ENCODE measurements at regions not wholly inside any gene's neighbourhood (a gene's known extent, or its start where the extent isn't known, plus 50 kb on each side); places are given as distances from the start of the nearest gene placed in this dataset.

DNA sequence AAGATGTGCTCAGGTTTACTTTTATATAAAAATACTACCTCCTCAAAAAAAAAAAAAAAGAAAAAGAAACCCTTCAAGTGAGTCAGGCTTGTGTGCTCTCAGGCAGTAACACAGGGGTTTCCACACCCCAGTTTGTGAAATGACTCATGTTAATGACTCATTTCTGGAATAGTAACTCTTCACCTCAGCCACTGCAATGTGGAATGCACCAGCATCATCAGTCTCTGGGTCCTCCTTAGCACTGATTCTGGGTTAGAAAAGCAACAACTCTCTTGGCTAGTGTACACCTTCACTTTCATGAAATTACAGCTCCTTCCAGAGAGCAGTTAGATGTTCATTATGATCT is 110.6 kb downstream of the EMX2 start (continued):
- TF ChIP-seq, protein P1, sequence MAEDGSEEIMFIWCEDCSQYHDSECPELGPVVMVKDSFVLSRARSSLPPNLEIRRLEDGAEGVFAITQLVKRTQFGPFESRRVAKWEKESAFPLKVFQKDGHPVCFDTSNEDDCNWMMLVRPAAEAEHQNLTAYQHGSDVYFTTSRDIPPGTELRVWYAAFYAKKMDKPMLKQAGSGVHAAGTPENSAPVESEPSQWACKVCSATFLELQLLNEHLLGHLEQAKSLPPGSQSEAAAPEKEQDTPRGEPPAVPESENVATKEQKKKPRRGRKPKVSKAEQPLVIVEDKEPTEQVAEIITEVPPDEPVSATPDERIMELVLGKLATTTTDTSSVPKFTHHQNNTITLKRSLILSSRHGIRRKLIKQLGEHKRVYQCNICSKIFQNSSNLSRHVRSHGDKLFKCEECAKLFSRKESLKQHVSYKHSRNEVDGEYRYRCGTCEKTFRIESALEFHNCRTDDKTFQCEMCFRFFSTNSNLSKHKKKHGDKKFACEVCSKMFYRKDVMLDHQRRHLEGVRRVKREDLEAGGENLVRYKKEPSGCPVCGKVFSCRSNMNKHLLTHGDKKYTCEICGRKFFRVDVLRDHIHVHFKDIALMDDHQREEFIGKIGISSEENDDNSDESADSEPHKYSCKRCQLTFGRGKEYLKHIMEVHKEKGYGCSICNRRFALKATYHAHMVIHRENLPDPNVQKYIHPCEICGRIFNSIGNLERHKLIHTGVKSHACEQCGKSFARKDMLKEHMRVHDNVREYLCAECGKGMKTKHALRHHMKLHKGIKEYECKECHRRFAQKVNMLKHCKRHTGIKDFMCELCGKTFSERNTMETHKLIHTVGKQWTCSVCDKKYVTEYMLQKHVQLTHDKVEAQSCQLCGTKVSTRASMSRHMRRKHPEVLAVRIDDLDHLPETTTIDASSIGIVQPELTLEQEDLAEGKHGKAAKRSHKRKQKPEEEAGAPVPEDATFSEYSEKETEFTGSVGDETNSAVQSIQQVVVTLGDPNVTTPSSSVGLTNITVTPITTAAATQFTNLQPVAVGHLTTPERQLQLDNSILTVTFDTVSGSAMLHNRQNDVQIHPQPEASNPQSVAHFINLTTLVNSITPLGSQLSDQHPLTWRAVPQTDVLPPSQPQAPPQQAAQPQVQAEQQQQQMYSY (CRISPR knock-in tag; IDR thresholded peaks at IDR 0.05) = no peak
- TF ChIP-seq, protein P2, sequence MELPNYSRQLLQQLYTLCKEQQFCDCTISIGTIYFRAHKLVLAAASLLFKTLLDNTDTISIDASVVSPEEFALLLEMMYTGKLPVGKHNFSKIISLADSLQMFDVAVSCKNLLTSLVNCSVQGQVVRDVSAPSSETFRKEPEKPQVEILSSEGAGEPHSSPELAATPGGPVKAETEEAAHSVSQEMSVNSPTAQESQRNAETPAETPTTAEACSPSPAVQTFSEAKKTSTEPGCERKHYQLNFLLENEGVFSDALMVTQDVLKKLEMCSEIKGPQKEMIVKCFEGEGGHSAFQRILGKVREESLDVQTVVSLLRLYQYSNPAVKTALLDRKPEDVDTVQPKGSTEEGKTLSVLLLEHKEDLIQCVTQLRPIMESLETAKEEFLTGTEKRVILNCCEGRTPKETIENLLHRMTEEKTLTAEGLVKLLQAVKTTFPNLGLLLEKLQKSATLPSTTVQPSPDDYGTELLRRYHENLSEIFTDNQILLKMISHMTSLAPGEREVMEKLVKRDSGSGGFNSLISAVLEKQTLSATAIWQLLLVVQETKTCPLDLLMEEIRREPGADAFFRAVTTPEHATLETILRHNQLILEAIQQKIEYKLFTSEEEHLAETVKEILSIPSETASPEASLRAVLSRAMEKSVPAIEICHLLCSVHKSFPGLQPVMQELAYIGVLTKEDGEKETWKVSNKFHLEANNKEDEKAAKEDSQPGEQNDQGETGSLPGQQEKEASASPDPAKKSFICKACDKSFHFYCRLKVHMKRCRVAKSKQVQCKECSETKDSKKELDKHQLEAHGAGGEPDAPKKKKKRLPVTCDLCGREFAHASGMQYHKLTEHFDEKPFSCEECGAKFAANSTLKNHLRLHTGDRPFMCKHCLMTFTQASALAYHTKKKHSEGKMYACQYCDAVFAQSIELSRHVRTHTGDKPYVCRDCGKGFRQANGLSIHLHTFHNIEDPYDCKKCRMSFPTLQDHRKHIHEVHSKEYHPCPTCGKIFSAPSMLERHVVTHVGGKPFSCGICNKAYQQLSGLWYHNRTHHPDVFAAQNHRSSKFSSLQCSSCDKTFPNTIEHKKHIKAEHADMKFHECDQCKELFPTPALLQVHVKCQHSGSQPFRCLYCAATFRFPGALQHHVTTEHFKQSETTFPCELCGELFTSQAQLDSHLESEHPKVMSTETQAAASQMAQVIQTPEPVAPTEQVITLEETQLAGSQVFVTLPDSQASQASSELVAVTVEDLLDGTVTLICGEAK (IDR thresholded peaks at IDR 0.05; ENCODE audit: borderline replicate concordance) = peak; percentile 15; the same call in 1 of the 2 replicates
- TF ChIP-seq, protein P3, sequence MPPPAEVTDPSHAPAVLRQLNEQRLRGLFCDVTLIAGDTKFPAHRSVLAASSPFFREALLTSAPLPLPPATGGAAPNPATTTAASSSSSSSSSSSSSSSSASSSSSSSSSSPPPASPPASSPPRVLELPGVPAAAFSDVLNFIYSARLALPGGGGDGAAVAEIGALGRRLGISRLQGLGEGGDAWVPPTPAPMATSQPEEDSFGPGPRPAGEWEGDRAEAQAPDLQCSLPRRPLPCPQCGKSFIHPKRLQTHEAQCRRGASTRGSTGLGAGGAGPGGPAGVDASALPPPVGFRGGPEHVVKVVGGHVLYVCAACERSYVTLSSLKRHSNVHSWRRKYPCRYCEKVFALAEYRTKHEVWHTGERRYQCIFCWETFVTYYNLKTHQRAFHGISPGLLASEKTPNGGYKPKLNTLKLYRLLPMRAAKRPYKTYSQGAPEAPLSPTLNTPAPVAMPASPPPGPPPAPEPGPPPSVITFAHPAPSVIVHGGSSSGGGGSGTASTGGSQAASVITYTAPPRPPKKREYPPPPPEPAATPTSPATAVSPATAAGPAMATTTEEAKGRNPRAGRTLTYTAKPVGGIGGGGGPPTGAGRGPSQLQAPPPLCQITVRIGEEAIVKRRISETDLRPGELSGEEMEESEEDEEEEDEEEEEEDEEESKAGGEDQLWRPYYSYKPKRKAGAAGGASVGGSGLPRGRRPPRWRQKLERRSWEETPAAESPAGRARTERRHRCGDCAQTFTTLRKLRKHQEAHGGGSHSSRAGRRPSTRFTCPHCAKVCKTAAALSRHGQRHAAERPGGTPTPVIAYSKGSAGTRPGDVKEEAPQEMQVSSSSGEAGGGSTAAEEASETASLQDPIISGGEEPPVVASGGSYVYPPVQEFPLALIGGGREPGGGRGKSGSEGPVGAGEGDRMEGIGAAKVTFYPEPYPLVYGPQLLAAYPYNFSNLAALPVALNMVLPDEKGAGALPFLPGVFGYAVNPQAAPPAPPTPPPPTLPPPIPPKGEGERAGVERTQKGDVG (CRISPR knock-in tag; IDR thresholded peaks at IDR 0.05) = no peak
- TF ChIP-seq TCF12 (IDR thresholded peaks at IDR 0.05; ENCODE audit: low read depth, low read length) (peak; percentile 65; the same call in 1 of the 2 replicates), ZNF24 (IDR thresholded peaks at IDR 0.05) (peak; percentile 88), ZNF274 (IDR thresholded peaks at IDR 0.05; ENCODE audit: insufficient read depth, insufficient read length) (no peak), STAT3 (IDR thresholded peaks at IDR 0.05; ENCODE audit: low read depth, low read length) (no peak; the same call in 1 of the 2 replicates), PAX5 (IDR thresholded peaks at IDR 0.05; ENCODE audit: borderline replicate concordance, low read depth, low read length) (peak; percentile 97), NR2C1 (IDR thresholded peaks at IDR 0.05) (no peak), ZNF622 (IDR thresholded peaks at IDR 0.05) (no peak), RAD51 (IDR thresholded peaks at IDR 0.05) (0 out of 2 replicates have a peak, but pooled peaks have one; percentile 18), RBBP5 (conservative IDR thresholded peaks at IDR 0.05) (no peak), BCL11A (IDR thresholded peaks at IDR 0.05; ENCODE audit: low read depth, low read length) (peak; percentile 99)
- TF ChIP-seq, protein P4, sequence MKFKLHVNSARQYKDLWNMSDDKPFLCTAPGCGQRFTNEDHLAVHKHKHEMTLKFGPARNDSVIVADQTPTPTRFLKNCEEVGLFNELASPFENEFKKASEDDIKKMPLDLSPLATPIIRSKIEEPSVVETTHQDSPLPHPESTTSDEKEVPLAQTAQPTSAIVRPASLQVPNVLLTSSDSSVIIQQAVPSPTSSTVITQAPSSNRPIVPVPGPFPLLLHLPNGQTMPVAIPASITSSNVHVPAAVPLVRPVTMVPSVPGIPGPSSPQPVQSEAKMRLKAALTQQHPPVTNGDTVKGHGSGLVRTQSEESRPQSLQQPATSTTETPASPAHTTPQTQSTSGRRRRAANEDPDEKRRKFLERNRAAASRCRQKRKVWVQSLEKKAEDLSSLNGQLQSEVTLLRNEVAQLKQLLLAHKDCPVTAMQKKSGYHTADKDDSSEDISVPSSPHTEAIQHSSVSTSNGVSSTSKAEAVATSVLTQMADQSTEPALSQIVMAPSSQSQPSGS (IDR thresholded peaks at IDR 0.05; ENCODE audit: low read length) = peak; percentile 98
- TF ChIP-seq, protein P5, sequence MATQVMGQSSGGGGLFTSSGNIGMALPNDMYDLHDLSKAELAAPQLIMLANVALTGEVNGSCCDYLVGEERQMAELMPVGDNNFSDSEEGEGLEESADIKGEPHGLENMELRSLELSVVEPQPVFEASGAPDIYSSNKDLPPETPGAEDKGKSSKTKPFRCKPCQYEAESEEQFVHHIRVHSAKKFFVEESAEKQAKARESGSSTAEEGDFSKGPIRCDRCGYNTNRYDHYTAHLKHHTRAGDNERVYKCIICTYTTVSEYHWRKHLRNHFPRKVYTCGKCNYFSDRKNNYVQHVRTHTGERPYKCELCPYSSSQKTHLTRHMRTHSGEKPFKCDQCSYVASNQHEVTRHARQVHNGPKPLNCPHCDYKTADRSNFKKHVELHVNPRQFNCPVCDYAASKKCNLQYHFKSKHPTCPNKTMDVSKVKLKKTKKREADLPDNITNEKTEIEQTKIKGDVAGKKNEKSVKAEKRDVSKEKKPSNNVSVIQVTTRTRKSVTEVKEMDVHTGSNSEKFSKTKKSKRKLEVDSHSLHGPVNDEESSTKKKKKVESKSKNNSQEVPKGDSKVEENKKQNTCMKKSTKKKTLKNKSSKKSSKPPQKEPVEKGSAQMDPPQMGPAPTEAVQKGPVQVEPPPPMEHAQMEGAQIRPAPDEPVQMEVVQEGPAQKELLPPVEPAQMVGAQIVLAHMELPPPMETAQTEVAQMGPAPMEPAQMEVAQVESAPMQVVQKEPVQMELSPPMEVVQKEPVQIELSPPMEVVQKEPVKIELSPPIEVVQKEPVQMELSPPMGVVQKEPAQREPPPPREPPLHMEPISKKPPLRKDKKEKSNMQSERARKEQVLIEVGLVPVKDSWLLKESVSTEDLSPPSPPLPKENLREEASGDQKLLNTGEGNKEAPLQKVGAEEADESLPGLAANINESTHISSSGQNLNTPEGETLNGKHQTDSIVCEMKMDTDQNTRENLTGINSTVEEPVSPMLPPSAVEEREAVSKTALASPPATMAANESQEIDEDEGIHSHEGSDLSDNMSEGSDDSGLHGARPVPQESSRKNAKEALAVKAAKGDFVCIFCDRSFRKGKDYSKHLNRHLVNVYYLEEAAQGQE (IDR thresholded peaks at IDR 0.05; ENCODE audit: low read depth, low read length) = no peak

All from GM12878 (cell line).